ENCODE measurements at regions not wholly inside any gene's neighbourhood (a gene's known extent, or its start where the extent isn't known, plus 50 kb on each side); places are given as distances from the start of the nearest gene placed in this dataset.

GRCh38 chr3:107260207-107260606, 117.0 kb upstream of the CCDC54 start:
- Histone ChIP-seq H3K9me2 (ENCODE audit: insufficient read depth) (no peaks in the 10 kb centered on the region), H3K27me3 (ENCODE audit: insufficient read depth) (no peaks in the 10 kb centered on the region), H3K4me3 (no peak overlapping the region), H3F3A (replicated peaks; ENCODE audit: low read depth) (no peaks in the 10 kb centered on the region), H3K4me1 (ENCODE audit: insufficient read depth) (peaks cover 20% of the 10 kb centered on the region), H3K27ac (ENCODE audit: low read depth) (no peak overlapping the region), H3K4me2 (no peak overlapping the region), H2AFZ (no peak overlapping the region), H3K36me3 (ENCODE audit: insufficient read depth) (no peaks in the 10 kb centered on the region), H3K79me2 (replicated peaks; ENCODE audit: insufficient read depth) (no peaks in the 10 kb centered on the region), H4K20me1 (replicated peaks; ENCODE audit: insufficient read depth) (no peaks in the 10 kb centered on the region)
- H3K36me3 Mint-ChIP-seq (ENCODE audit: low read depth), result no peaks in the 10 kb centered on the region
- H3K27ac Mint-ChIP-seq, result no peak overlapping the region
- no peak for DNase-seq (ENCODE audit: low spot score)
- H3K4me3 Mint-ChIP-seq, result no peak overlapping the region
- TF ChIP-seq ZNF114 (CRISPR knock-in tag; IDR thresholded peaks at IDR 0.05) (no peak), POLR2AphosphoS5 (IDR thresholded peaks at IDR 0.05; ENCODE audit: low read depth) (no peak), CREB1 (CRISPR knock-in tag; IDR thresholded peaks at IDR 0.05; ENCODE audit: low read depth) (no peak), JUNB (IDR thresholded peaks at IDR 0.05; ENCODE audit: unreplicated experiment) (no peak), REST (IDR thresholded peaks at IDR 0.05; ENCODE audit: unreplicated experiment) (no peak), EZH2phosphoT487 (IDR thresholded peaks at IDR 0.05; ENCODE audit: unreplicated experiment) (no peak), STAT1 (IDR thresholded peaks at IDR 0.05; ENCODE audit: unreplicated experiment) (no peak), ETS1 (IDR thresholded peaks at IDR 0.05) (no peak), NANOG (IDR thresholded peaks at IDR 0.05; ENCODE audit: borderline replicate concordance) (no peak), EZH2 (IDR thresholded peaks at IDR 0.05; ENCODE audit: low read depth, unreplicated experiment) (no peak), ZNF331 (CRISPR knock-in tag; IDR thresholded peaks at IDR 0.05; ENCODE audit: low read depth) (no peak)
- TF ChIP-seq, protein P1, sequence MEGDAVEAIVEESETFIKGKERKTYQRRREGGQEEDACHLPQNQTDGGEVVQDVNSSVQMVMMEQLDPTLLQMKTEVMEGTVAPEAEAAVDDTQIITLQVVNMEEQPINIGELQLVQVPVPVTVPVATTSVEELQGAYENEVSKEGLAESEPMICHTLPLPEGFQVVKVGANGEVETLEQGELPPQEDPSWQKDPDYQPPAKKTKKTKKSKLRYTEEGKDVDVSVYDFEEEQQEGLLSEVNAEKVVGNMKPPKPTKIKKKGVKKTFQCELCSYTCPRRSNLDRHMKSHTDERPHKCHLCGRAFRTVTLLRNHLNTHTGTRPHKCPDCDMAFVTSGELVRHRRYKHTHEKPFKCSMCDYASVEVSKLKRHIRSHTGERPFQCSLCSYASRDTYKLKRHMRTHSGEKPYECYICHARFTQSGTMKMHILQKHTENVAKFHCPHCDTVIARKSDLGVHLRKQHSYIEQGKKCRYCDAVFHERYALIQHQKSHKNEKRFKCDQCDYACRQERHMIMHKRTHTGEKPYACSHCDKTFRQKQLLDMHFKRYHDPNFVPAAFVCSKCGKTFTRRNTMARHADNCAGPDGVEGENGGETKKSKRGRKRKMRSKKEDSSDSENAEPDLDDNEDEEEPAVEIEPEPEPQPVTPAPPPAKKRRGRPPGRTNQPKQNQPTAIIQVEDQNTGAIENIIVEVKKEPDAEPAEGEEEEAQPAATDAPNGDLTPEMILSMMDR (conservative IDR thresholded peaks at IDR 0.05; ENCODE audit: low read depth in 2 of 2), result no peak
- TF ChIP-seq, protein P2, sequence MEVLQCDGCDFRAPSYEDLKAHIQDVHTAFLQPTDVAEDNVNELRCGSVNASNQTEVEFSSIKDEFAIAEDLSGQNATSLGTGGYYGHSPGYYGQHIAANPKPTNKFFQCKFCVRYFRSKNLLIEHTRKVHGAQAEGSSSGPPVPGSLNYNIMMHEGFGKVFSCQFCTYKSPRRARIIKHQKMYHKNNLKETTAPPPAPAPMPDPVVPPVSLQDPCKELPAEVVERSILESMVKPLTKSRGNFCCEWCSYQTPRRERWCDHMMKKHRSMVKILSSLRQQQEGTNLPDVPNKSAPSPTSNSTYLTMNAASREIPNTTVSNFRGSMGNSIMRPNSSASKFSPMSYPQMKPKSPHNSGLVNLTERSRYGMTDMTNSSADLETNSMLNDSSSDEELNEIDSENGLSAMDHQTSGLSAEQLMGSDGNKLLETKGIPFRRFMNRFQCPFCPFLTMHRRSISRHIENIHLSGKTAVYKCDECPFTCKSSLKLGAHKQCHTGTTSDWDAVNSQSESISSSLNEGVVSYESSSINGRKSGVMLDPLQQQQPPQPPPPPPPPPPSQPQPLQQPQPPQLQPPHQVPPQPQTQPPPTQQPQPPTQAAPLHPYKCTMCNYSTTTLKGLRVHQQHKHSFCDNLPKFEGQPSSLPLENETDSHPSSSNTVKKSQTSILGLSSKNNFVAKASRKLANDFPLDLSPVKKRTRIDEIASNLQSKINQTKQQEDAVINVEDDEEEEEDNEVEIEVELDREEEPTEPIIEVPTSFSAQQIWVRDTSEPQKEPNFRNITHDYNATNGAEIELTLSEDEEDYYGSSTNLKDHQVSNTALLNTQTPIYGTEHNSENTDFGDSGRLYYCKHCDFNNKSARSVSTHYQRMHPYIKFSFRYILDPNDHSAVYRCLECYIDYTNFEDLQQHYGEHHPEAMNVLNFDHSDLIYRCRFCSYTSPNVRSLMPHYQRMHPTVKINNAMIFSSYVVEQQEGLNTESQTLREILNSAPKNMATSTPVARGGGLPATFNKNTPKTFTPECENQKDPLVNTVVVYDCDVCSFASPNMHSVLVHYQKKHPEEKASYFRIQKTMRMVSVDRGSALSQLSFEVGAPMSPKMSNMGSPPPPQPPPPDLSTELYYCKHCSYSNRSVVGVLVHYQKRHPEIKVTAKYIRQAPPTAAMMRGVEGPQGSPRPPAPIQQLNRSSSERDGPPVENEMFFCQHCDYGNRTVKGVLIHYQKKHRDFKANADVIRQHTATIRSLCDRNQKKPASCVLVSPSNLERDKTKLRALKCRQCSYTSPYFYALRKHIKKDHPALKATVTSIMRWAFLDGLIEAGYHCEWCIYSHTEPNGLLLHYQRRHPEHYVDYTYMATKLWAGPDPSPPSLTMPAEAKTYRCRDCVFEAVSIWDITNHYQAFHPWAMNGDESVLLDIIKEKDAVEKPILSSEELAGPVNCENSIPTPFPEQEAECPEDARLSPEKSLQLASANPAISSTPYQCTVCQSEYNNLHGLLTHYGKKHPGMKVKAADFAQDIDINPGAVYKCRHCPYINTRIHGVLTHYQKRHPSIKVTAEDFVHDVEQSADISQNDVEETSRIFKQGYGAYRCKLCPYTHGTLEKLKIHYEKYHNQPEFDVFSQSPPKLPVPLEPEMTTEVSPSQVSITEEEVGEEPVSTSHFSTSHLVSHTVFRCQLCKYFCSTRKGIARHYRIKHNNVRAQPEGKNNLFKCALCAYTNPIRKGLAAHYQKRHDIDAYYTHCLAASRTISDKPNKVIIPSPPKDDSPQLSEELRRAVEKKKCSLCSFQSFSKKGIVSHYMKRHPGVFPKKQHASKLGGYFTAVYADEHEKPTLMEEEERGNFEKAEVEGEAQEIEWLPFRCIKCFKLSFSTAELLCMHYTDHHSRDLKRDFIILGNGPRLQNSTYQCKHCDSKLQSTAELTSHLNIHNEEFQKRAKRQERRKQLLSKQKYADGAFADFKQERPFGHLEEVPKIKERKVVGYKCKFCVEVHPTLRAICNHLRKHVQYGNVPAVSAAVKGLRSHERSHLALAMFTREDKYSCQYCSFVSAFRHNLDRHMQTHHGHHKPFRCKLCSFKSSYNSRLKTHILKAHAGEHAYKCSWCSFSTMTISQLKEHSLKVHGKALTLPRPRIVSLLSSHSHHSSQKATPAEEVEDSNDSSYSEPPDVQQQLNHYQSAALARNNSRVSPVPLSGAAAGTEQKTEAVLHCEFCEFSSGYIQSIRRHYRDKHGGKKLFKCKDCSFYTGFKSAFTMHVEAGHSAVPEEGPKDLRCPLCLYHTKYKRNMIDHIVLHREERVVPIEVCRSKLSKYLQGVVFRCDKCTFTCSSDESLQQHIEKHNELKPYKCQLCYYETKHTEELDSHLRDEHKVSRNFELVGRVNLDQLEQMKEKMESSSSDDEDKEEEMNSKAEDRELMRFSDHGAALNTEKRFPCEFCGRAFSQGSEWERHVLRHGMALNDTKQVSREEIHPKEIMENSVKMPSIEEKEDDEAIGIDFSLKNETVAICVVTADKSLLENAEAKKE (CRISPR knock-in tag; IDR thresholded peaks at IDR 0.05), result no peak
- no peak for ATAC-seq
- H3K27me3 Mint-ChIP-seq (ENCODE audit: insufficient read depth, low read depth, poor library complexity), result peaks cover 1% of the 10 kb centered on the region
- peaks cover 17% of the 10 kb centered on the region for H3K4me1 Mint-ChIP-seq
- no peaks in the 10 kb centered on the region for H3K9me3 Mint-ChIP-seq

Data from GM23338 (cell line).